Esophagus squamous epithelium (tissue), 4 donors: ENCODE measurements at regions not wholly inside any gene's neighbourhood (a gene's known extent, or its start where the extent isn't known, plus 50 kb on each side); places are given as distances from the start of the nearest gene placed in this dataset.

Experiments used
- POLR2A ChIP-seq, 4 donors: fragments of 450-650 bp; IDR thresholded peaks; one replicate each; pipeline ENCODE4 v1.6.1; 2017; ENCODE audit warnings: antibody characterized with exemption in 4 of 4, mild to moderate bottlenecking in 4 of 4, moderate library complexity in 3 of 4
- TF ChIP-seq, protein P1 (sequence below), 6 experiments: fragments of 450-650 bp in 4 of 6; fragments of 200-600 bp in 2 of 6; sonication (generic) in 2 of 6; IDR thresholded peaks; one replicate each; pipeline ENCODE4 v1.5.1; 2016 to 2019; ENCODE audit warnings: antibody characterized with exemption in 6 of 6, mild to moderate bottlenecking in 4 of 6, moderate library complexity in 4 of 6

DNA sequence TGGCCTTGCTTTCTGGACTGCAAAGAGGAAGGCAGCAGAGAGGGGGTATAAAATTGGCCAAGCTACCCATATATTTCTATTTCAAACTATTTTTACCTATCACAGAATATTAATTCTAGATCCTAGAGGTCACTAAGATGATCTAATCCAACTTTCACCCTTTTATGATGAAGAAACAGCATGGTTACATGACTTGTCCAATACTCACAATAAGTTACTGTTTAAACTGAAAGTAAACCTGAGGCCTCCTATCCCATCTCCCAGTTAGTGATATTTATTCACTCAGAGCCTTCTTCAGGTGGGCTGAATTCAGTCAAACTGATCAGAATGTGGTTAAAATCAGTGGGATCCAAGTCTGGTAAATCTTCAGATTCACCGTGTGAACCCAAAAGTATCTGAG is 1345.1 kb downstream of the XPNPEP1 start:
- TF ChIP-seq POLR2A (IDR thresholded peaks at IDR 0.05), result no peak
- TF ChIP-seq, protein P1, sequence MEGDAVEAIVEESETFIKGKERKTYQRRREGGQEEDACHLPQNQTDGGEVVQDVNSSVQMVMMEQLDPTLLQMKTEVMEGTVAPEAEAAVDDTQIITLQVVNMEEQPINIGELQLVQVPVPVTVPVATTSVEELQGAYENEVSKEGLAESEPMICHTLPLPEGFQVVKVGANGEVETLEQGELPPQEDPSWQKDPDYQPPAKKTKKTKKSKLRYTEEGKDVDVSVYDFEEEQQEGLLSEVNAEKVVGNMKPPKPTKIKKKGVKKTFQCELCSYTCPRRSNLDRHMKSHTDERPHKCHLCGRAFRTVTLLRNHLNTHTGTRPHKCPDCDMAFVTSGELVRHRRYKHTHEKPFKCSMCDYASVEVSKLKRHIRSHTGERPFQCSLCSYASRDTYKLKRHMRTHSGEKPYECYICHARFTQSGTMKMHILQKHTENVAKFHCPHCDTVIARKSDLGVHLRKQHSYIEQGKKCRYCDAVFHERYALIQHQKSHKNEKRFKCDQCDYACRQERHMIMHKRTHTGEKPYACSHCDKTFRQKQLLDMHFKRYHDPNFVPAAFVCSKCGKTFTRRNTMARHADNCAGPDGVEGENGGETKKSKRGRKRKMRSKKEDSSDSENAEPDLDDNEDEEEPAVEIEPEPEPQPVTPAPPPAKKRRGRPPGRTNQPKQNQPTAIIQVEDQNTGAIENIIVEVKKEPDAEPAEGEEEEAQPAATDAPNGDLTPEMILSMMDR (IDR thresholded peaks at IDR 0.05), result no peak
